Astrocyte (in vitro differentiated cells and primary cell): ENCODE measurements at regions not wholly inside any gene's neighbourhood (a gene's known extent, or its start where the extent isn't known, plus 50 kb on each side); places are given as distances from the start of the nearest gene placed in this dataset.

Source experiments
- DNase-seq: peaks from one replicate; pipeline ENCODE4 v3.0.0-alpha.2; 2010; ENCODE audit warnings: low read depth
- FAIRE-seq: peaks from 2 replicates; lab custom pipeline; 2011; peaks lifted over from hg19 to GRCh38; lab: Jason Lieb, UNC
- H2AFZ ChIP-seq: 2 replicates; pipeline ENCODE4 v1.6.0; 2012; ENCODE audit warnings: low read depth, low read length, inconsistent platforms
- H3K27ac ChIP-seq: 2 replicates; pipeline ENCODE4 v1.5.1; 2011; ENCODE audit warnings: low read depth, low read length, inconsistent platforms
- H3K27me3 ChIP-seq: 2 replicates; pipeline ENCODE4 v1.6.0; 2011; ENCODE audit warnings: low read length, inconsistent platforms; ENCODE audit not compliant: insufficient read depth
- H3K36me3 ChIP-seq: 2 replicates; pipeline ENCODE4 v1.5.1; 2011; ENCODE audit warnings: low read length, inconsistent platforms; ENCODE audit not compliant: insufficient read depth
- H3K4me1 ChIP-seq: 2 replicates; pipeline ENCODE4 v1.5.1; 2011; ENCODE audit warnings: low read length, inconsistent platforms; ENCODE audit not compliant: insufficient read depth
- H3K4me2 ChIP-seq: 2 replicates; pipeline ENCODE4 v1.6.0; 2012; ENCODE audit warnings: low read length, inconsistent platforms
- H3K4me3 ChIP-seq: 2 replicates; pipeline ENCODE4 v1.5.1; 2011; ENCODE audit warnings: low read depth, mild to moderate bottlenecking, low read length, inconsistent platforms; ENCODE audit not compliant: insufficient read depth
- H3K79me2 ChIP-seq: 2 replicates; pipeline ENCODE4 v1.6.0; 2012; ENCODE audit warnings: mild to moderate bottlenecking, low read length, inconsistent platforms; ENCODE audit not compliant: insufficient read depth
- H3K9ac ChIP-seq: 2 replicates; pipeline ENCODE4 v1.6.0; 2012; ENCODE audit warnings: mild to moderate bottlenecking, low read length, inconsistent platforms
- H3K9me3 ChIP-seq: 2 replicates; pipeline ENCODE4 v1.5.1; 2012; ENCODE audit warnings: low read depth, mild to moderate bottlenecking, low read length, inconsistent platforms; ENCODE audit not compliant: insufficient read depth
- H4K20me1 ChIP-seq: 2 replicates; pipeline ENCODE4 v1.6.0; 2012; ENCODE audit warnings: low read length, inconsistent platforms; ENCODE audit not compliant: insufficient read depth
- H3K27ac Mint-ChIP-seq: one replicate; pipeline ENCODE4 v1.8.0; 2021; ENCODE audit warnings: mild to moderate bottlenecking, mixed read lengths; ENCODE audit not compliant: unreplicated experiment
- H3K27me3 Mint-ChIP-seq: one replicate; pipeline ENCODE4 v1.8.0; 2021; ENCODE audit warnings: low read depth, mixed read lengths; ENCODE audit not compliant: unreplicated experiment
- H3K36me3 Mint-ChIP-seq: one replicate; pipeline ENCODE4 v1.8.0; 2021; ENCODE audit warnings: low read depth, mixed read lengths; ENCODE audit not compliant: unreplicated experiment
- H3K4me1 Mint-ChIP-seq: one replicate; pipeline ENCODE4 v1.8.0; 2021; ENCODE audit warnings: low read depth, mixed read lengths; ENCODE audit not compliant: unreplicated experiment
- H3K4me3 Mint-ChIP-seq: one replicate; pipeline ENCODE4 v1.8.0; 2021; ENCODE audit warnings: mild to moderate bottlenecking, moderate library complexity, mixed read lengths; ENCODE audit not compliant: unreplicated experiment
- H3K9me3 Mint-ChIP-seq: one replicate; pipeline ENCODE4 v1.8.0; 2021; ENCODE audit warnings: mild to moderate bottlenecking, mixed read lengths; ENCODE audit not compliant: unreplicated experiment
- EZH2 ChIP-seq: IDR thresholded peaks from 2 replicates; pipeline ENCODE4 v1.6.1; 2012; ENCODE audit warnings: mild to moderate bottlenecking, low read length, inconsistent platforms; ENCODE audit not compliant: insufficient read depth
- TF ChIP-seq, protein P1 (sequence below): IDR thresholded peaks from 2 replicates; pipeline ENCODE4 v1.5.1; 2011; ENCODE audit warnings: low read depth, mild to moderate bottlenecking, inconsistent platforms, low read length, moderate library complexity; ENCODE audit not compliant: insufficient read depth

DNA sequence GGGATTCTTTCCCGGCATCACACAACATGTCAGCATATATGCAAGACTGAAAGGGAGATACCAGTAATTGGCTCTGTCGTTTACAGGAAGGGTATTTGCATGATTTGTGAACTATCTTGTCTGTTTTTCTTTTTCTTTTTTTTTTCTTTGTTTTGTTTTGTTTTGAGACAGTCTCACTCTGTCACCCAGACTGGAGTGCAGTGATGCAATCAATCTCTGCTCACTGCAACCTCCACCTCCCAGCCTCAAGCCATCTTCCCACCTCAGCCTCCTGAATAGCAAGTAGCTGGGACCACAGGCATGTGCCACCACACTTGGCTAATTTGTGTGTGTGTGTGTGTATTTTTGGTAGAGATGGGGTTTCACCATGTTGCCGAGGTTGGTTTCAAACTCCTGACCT lies 262.7 kb upstream of the F9 start:
- Histone ChIP-seq H3K79me2 (no peaks in the 10 kb centered on the region), H3K27me3 (no peaks in the 10 kb centered on the region), H3K27ac (no peak overlapping the region), H3K4me2 (no peak overlapping the region), H2AFZ (no peak overlapping the region), H3K36me3 (no peaks in the 10 kb centered on the region), H3K9ac (no peak overlapping the region), H3K4me1 (no peaks in the 10 kb centered on the region), H4K20me1 (no peaks in the 10 kb centered on the region), H3K4me3 (no peak overlapping the region), H3K9me3 (no peaks in the 10 kb centered on the region)
- FAIRE-seq (no peak), DNase-seq (no peak)
- no peak for TF ChIP-seq EZH2
- TF ChIP-seq, protein P1, sequence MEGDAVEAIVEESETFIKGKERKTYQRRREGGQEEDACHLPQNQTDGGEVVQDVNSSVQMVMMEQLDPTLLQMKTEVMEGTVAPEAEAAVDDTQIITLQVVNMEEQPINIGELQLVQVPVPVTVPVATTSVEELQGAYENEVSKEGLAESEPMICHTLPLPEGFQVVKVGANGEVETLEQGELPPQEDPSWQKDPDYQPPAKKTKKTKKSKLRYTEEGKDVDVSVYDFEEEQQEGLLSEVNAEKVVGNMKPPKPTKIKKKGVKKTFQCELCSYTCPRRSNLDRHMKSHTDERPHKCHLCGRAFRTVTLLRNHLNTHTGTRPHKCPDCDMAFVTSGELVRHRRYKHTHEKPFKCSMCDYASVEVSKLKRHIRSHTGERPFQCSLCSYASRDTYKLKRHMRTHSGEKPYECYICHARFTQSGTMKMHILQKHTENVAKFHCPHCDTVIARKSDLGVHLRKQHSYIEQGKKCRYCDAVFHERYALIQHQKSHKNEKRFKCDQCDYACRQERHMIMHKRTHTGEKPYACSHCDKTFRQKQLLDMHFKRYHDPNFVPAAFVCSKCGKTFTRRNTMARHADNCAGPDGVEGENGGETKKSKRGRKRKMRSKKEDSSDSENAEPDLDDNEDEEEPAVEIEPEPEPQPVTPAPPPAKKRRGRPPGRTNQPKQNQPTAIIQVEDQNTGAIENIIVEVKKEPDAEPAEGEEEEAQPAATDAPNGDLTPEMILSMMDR, result no peak
- Mint-ChIP-seq H3K27ac (no peak overlapping the region), H3K4me3 (no peak overlapping the region), H3K9me3 (no peaks in the 10 kb centered on the region), H3K4me1 (no peaks in the 10 kb centered on the region), H3K27me3 (no peaks in the 10 kb centered on the region), H3K36me3 (no peaks in the 10 kb centered on the region)

DNA sequence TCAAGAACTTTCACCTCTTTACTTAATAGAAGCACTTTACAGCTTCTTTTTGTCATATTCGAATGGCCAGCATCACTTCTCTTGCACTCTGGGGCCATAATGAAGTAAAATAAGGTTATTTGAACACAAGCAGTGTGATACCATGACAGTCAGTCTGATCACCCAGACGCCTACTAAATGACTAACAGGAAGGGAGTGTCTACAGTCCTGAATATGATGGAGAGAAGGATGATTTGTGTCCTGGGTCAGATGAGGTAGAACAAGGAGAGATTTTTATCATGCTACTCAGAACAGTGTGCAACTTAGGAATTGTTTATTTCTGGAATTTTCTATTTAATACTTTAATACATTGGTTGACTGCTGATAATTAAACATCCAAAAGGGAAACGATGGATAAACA lies 284.2 kb upstream of the F9 start:
- H3K4me3 ChIP-seq, result no peak overlapping the region
- Mint-ChIP-seq H3K9me3 (no peaks in the 10 kb centered on the region), H3K27ac (no peak overlapping the region), H3K27me3 (no peaks in the 10 kb centered on the region), H3K36me3 (no peaks in the 10 kb centered on the region), H3K4me3 (no peak overlapping the region), H3K4me1 (no peaks in the 10 kb centered on the region)
- H3K27ac ChIP-seq, result no peak overlapping the region
- no peak overlapping the region for H3K9ac ChIP-seq
- H2AFZ ChIP-seq, result no peak overlapping the region
- TF ChIP-seq, protein P1, result no peak
- no peak for TF ChIP-seq EZH2
- H3K79me2 ChIP-seq, result no peaks in the 10 kb centered on the region
- H3K4me1 ChIP-seq, result no peaks in the 10 kb centered on the region
- no peaks in the 10 kb centered on the region for H3K27me3 ChIP-seq
- H3K36me3 ChIP-seq, result no peaks in the 10 kb centered on the region
- DNase-seq (peak; percentile 6), FAIRE-seq (peak; percentile 92)
- no peak overlapping the region for H3K4me2 ChIP-seq
- no peaks in the 10 kb centered on the region for H4K20me1 ChIP-seq
- H3K9me3 ChIP-seq, result no peaks in the 10 kb centered on the region

DNA sequence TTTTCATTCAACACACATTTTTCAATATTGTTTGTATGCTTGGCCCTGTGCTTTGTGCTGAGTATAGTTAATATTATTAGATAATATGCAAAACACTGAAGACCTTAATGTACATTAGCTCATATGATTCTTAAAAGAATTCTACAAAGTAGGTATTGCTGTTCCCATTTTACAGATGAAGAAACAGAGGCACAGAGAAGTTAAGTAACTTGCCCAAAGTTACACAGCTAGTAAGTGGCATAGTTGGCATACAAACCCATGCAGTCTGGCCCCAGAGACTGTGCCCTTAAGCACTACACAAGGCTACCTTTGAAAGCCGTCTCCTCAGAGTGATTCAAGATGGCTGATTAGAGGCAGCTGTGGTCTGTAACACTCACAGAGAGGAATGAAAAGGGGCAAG lies 293.4 kb upstream of the F9 start:
- FAIRE-seq (no peak), DNase-seq (no peak)
- Histone ChIP-seq H3K9me3 (no peaks in the 10 kb centered on the region), H3K4me3 (no peak overlapping the region), H3K27ac (no peak overlapping the region), H3K9ac (no peak overlapping the region), H3K36me3 (no peaks in the 10 kb centered on the region), H2AFZ (no peak overlapping the region), H3K27me3 (no peaks in the 10 kb centered on the region), H3K79me2 (no peaks in the 10 kb centered on the region), H3K4me2 (no peak overlapping the region), H3K4me1 (no peaks in the 10 kb centered on the region), H4K20me1 (no peaks in the 10 kb centered on the region)
- no peaks in the 10 kb centered on the region for H3K4me1 Mint-ChIP-seq
- peaks cover 7% of the 10 kb centered on the region for H3K9me3 Mint-ChIP-seq
- no peak overlapping the region for H3K4me3 Mint-ChIP-seq
- H3K27ac Mint-ChIP-seq, result no peak overlapping the region
- no peak for TF ChIP-seq EZH2
- TF ChIP-seq, protein P1, result no peak
- no peaks in the 10 kb centered on the region for H3K27me3 Mint-ChIP-seq
- H3K36me3 Mint-ChIP-seq, result no peaks in the 10 kb centered on the region
